ENCODE measurements at regions not wholly inside any gene's neighbourhood (a gene's known extent, or its start where the extent isn't known, plus 50 kb on each side); places are given as distances from the start of the nearest gene placed in this dataset.

DNA sequence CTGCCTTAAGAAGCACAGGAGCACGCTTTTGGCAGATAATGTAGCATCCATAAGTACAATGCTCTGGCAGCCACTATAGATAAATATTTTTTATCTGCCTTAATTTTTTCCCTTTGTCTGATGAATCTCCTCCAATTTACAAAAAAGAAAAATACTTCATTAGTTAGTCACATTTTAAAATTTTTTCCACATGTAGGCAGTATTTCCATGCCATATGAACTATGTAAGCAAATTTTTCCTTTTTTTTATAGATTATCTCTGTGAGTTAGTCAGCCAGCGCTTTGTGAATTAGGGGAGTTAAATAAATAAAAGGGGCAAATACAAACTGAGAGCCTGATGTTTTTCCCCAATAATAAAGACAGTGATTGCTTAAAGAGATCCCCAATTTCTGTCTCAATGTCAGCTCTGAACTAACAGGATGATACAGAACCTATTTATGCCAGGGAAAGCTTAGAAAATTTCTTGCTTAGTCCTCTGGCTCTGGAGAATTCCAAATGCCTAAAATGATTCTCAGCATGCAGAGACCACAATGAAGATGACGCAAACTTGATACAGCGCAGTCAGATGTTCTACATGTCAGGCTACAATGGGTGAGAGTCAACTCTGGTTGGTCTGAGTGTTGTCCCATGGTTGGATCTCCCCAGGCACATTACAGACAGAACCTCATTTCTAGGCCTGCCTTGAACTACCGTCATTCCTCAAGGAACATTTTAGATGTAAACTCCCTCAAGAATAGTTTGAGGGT is 390.4 kb upstream of the CDH6 start:
- H3K27me3 ChIP-seq (ENCODE audit: control insufficient read depth, insufficient read depth, low read length) = no peaks in the 10 kb centered on the region
- FAIRE-seq (peak; percentile 23), DNase-seq (ENCODE audit: low read depth) (no peak)
- no peaks in the 10 kb centered on the region for H3K36me3 ChIP-seq (ENCODE audit: control insufficient read depth, insufficient read depth, low read length)
- H3K4me3 ChIP-seq (ENCODE audit: low read depth, low read length) = no peak overlapping the region
- TF ChIP-seq, protein P1, sequence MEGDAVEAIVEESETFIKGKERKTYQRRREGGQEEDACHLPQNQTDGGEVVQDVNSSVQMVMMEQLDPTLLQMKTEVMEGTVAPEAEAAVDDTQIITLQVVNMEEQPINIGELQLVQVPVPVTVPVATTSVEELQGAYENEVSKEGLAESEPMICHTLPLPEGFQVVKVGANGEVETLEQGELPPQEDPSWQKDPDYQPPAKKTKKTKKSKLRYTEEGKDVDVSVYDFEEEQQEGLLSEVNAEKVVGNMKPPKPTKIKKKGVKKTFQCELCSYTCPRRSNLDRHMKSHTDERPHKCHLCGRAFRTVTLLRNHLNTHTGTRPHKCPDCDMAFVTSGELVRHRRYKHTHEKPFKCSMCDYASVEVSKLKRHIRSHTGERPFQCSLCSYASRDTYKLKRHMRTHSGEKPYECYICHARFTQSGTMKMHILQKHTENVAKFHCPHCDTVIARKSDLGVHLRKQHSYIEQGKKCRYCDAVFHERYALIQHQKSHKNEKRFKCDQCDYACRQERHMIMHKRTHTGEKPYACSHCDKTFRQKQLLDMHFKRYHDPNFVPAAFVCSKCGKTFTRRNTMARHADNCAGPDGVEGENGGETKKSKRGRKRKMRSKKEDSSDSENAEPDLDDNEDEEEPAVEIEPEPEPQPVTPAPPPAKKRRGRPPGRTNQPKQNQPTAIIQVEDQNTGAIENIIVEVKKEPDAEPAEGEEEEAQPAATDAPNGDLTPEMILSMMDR (IDR thresholded peaks at IDR 0.05; ENCODE audit: insufficient read depth, low read length, severe bottlenecking) = no peak

GRCh38 chr5:30781643-30782042 is 411.8 kb upstream of the CDH6 start:
- no peaks in the 10 kb centered on the region for H3K27me3 ChIP-seq (ENCODE audit: control insufficient read depth, insufficient read depth, low read length)
- DNase-seq (ENCODE audit: low read depth) (no peak), FAIRE-seq (no peak)
- no peaks in the 10 kb centered on the region for H3K36me3 ChIP-seq (ENCODE audit: control insufficient read depth, insufficient read depth, low read length)
- H3K4me3 ChIP-seq (ENCODE audit: low read depth, low read length) = no peak overlapping the region
- TF ChIP-seq, protein P1 (IDR thresholded peaks at IDR 0.05; ENCODE audit: insufficient read depth, low read length, severe bottlenecking) = no peak

DNA sequence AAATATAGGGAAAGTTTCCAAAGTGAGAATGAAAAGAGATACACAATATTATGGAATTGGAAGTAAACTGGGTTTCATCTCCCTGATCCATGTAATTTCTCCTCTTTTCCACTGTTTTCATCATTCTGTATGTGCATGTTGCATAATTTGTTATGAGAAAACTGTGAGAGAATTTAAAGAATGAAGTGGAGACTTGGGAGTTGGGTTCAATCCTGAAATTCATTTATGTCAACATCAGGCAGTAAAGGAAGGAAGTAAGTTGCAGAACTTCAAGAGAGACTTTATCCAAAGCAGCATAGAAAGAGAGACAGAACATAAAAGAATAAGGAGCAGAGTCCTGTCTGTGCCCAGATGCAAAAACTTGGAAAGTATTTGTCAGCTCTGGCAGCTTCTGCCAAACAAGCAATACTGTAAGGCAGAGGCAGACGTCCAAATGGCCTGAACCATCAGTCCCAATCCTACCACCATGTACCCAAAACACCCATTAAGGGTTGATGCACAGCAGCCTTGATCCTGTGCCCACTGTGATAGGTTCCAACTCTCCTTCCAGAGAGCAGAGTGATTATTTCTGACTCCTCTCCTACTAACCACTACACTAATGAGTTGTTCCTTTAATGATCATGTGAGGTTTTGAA is 425.3 kb upstream of the CDH6 start:
- TF ChIP-seq, protein P1 (IDR thresholded peaks at IDR 0.05; ENCODE audit: insufficient read depth, low read length, severe bottlenecking) = no peak
- Histone ChIP-seq H3K4me3 (ENCODE audit: low read depth, low read length) (no peak overlapping the region), H3K36me3 (ENCODE audit: control insufficient read depth, insufficient read depth, low read length) (no peaks in the 10 kb centered on the region), H3K27me3 (ENCODE audit: control insufficient read depth, insufficient read depth, low read length) (no peaks in the 10 kb centered on the region)
- DNase-seq (ENCODE audit: low read depth) (no peak), FAIRE-seq (no peak)

GRCh38 chr5:30765706-30766105 is 427.8 kb upstream of the CDH6 start:
- H3K4me3 ChIP-seq (ENCODE audit: low read depth, low read length) = no peak overlapping the region
- TF ChIP-seq, protein P1 (IDR thresholded peaks at IDR 0.05; ENCODE audit: insufficient read depth, low read length, severe bottlenecking) = no peak
- DNase-seq (ENCODE audit: low read depth) (no peak), FAIRE-seq (no peak)
- H3K36me3 ChIP-seq (ENCODE audit: control insufficient read depth, insufficient read depth, low read length) = no peaks in the 10 kb centered on the region
- H3K27me3 ChIP-seq (ENCODE audit: control insufficient read depth, insufficient read depth, low read length) = no peaks in the 10 kb centered on the region

DNA sequence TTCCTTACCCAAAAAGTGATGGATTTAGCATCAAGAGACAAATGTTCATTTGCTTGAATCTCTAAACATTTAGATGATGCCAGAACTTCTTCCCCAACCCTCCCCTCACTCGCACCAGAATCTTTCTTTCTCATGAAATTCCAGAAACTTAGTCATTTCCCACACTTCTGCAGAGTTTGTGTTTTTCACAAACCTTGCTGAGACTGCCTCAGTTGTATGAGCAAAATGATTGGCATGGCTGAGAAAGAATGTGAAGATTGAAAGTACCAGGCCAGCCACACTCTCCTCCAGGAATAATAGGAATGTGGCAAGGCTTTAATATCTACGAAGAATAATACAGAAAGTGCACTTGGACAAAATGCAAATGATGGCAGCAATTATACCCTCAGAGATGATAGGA is 428.3 kb upstream of the CDH6 start:
- TF ChIP-seq, protein P1 (IDR thresholded peaks at IDR 0.05; ENCODE audit: insufficient read depth, low read length, severe bottlenecking) = no peak
- peak; percentile 15 for DNase-seq (ENCODE audit: low read depth)
- no peaks in the 10 kb centered on the region for H3K27me3 ChIP-seq (ENCODE audit: control insufficient read depth, insufficient read depth, low read length)
- no peak for FAIRE-seq
- H3K4me3 ChIP-seq (ENCODE audit: low read depth, low read length) = no peak overlapping the region
- no peaks in the 10 kb centered on the region for H3K36me3 ChIP-seq (ENCODE audit: control insufficient read depth, insufficient read depth, low read length)
